Natural killer cell (primary cell): ENCODE measurements at regions not wholly inside any gene's neighbourhood (a gene's known extent, or its start where the extent isn't known, plus 50 kb on each side); places are given as distances from the start of the nearest gene placed in this dataset.
"Not testable (repeated sequence)": the region's sequence is repeated elsewhere in the genome, so short reads cannot be mapped to it uniquely, and the experiment has no call there.

Experiments used
- ATAC-seq, 3 donors: fragments of 150-1000 bp in 2 of 3; fragments of 200-7000 bp in 1 of 3; cut with Tn5 transposase; 1 replicate in 1 of 3; 2 replicates in 2 of 3; pipeline ENCODE4 v1.10.0; 2021; ENCODE audit warnings: mild to moderate bottlenecking in 2 of 3, moderate library complexity in 2 of 3
- DNase-seq, 2 donors: peaks; one replicate each; pipeline versions ENCODE4 v3.0.0 to v3.0.0-alpha.2; 2013 to 2021; ENCODE audit warnings: mixed read lengths in 1 of 2
- H3K27ac ChIP-seq: one replicate; pipeline ENCODE4 v1.5.1; 2013; ENCODE audit warnings: mild to moderate bottlenecking, low read length
- H3K27me3 ChIP-seq: one replicate; pipeline ENCODE4 v1.6.1; 2013; ENCODE audit warnings: low read length; ENCODE audit not compliant: control insufficient read depth, insufficient read depth
- H3K36me3 ChIP-seq: one replicate; pipeline ENCODE4 v1.6.1; 2013; ENCODE audit warnings: low read length; ENCODE audit not compliant: control insufficient read depth, insufficient read depth
- H3K4me1 ChIP-seq: one replicate; pipeline ENCODE4 v1.6.1; 2013; ENCODE audit warnings: low read length; ENCODE audit not compliant: control insufficient read depth, insufficient read depth
- H3K4me3 ChIP-seq: one replicate; pipeline ENCODE4 v1.5.1; 2013; ENCODE audit warnings: low read length
- H3K9me3 ChIP-seq: one replicate; pipeline ENCODE4 v1.6.1; 2013; ENCODE audit warnings: low read length; ENCODE audit not compliant: control insufficient read depth, insufficient read depth
- H3K27ac Mint-ChIP-seq, 2 donors: one replicate each; pipeline ENCODE4 v1.8.0; 2022; ENCODE audit warnings: mild to moderate bottlenecking in 2 of 2, mixed read lengths in 2 of 2, moderate library complexity in 1 of 2
- H3K27me3 Mint-ChIP-seq, 2 donors: one replicate each; pipeline ENCODE4 v1.8.0; 2022; ENCODE audit warnings: low read depth in 2 of 2, mixed read lengths in 2 of 2
- H3K36me3 Mint-ChIP-seq: one replicate; pipeline ENCODE4 v1.8.0; 2022; ENCODE audit warnings: mixed read lengths
- H3K4me1 Mint-ChIP-seq, 2 donors: one replicate each; pipeline ENCODE4 v1.8.0; 2022; ENCODE audit warnings: mixed read lengths in 2 of 2
- H3K4me3 Mint-ChIP-seq: one replicate; pipeline ENCODE4 v1.8.0; 2022; ENCODE audit warnings: mild to moderate bottlenecking, moderate library complexity, mixed read lengths
- H3K9me3 Mint-ChIP-seq, 2 donors: one replicate each; pipeline ENCODE4 v1.8.0; 2022; ENCODE audit warnings: mixed read lengths in 2 of 2
- CTCF ChIP-seq: fragments of 200-600 bp; IDR thresholded peaks from one replicate; pipeline ENCODE4 v1.8.0; 2022; ENCODE audit warnings: antibody characterized with exemption
- WGBS: methylation state at CpG from one replicate; pipeline ENCODE4 v1.1.7; 2013; ENCODE audit warnings: missing lambda C conversion rate; ENCODE audit not compliant: insufficient coverage; 5-methylcytosine and 5-hydroxymethylcytosine counted together
- intact Hi-C: fragments of 100-400 bp; cut with micrococcal nuclease; formaldehyde crosslinking; loops from one replicate; pipeline ENCODE4 v1.14.2; 2022

GRCh38 chr2:7557376-7557775, 640.2 kb downstream of the RNF144A start:
- no peak for DNase-seq
- no peaks in the 10 kb centered on the region for H3K36me3 Mint-ChIP-seq
- H3K27me3 ChIP-seq = no peaks in the 10 kb centered on the region
- H3K9me3 Mint-ChIP-seq = no peaks in the 10 kb centered on the region
- peaks cover 0 to 2% of the 10 kb centered on the region in 2 donors for H3K27me3 Mint-ChIP-seq
- no peak overlapping the region for H3K4me3 Mint-ChIP-seq
- no peaks in the 10 kb centered on the region for H3K4me1 ChIP-seq
- no peaks in the 10 kb centered on the region for H3K4me1 Mint-ChIP-seq
- TF ChIP-seq CTCF = no peak
- H3K27ac ChIP-seq = no peak overlapping the region
- no peak overlapping the region for H3K4me3 ChIP-seq
- no peaks in the 10 kb centered on the region for H3K9me3 ChIP-seq
- intact Hi-C loops = no loop called here
- H3K27ac Mint-ChIP-seq = no peak overlapping the region
- ATAC-seq = no peak
- no peaks in the 10 kb centered on the region for H3K36me3 ChIP-seq

GRCh38 chr2:7559791-7560190, 642.6 kb downstream of the RNF144A start:
- intact Hi-C loops = no loop called here
- H3K36me3 ChIP-seq = no peaks in the 10 kb centered on the region
- H3K4me3 ChIP-seq = no peak overlapping the region
- TF ChIP-seq CTCF = no peak
- Mint-ChIP-seq H3K4me1 (no peaks in the 10 kb centered on the region), H3K4me3 (no peak overlapping the region), H3K9me3 (no peaks in the 10 kb centered on the region), H3K27ac (no peak overlapping the region), H3K27me3 (no peaks in the 10 kb centered on the region), H3K36me3 (no peaks in the 10 kb centered on the region)
- H3K4me1 ChIP-seq = no peaks in the 10 kb centered on the region
- ATAC-seq = no peak
- WGBS = no CpG with 5 or more reads among the region's 1 CpG
- H3K27ac ChIP-seq = no peak overlapping the region
- no peak for DNase-seq
- H3K27me3 ChIP-seq = no peaks in the 10 kb centered on the region
- no peaks in the 10 kb centered on the region for H3K9me3 ChIP-seq

GRCh38 chr2:7566382-7566881, 649.2 kb downstream of the RNF144A start:
- 91% methylated on average over 6 of the region's 6 CpGs for WGBS
- ATAC-seq = no peak
- intact Hi-C loops = no loop called here
- H3K27ac Mint-ChIP-seq = no peak overlapping the region
- H3K9me3 ChIP-seq = no peaks in the 10 kb centered on the region
- H3K36me3 Mint-ChIP-seq = no peaks in the 10 kb centered on the region
- H3K4me1 ChIP-seq = peaks cover 7% of the 10 kb centered on the region
- H3K36me3 ChIP-seq = no peaks in the 10 kb centered on the region
- H3K4me1 Mint-ChIP-seq = no peaks in the 10 kb centered on the region
- H3K27ac ChIP-seq = no peak overlapping the region
- H3K4me3 Mint-ChIP-seq = no peak overlapping the region
- no peak for DNase-seq
- no peak overlapping the region for H3K4me3 ChIP-seq
- H3K27me3 ChIP-seq = no peaks in the 10 kb centered on the region
- no peaks in the 10 kb centered on the region for H3K9me3 Mint-ChIP-seq
- peaks cover 9 to 17% of the 10 kb centered on the region in 2 donors for H3K27me3 Mint-ChIP-seq
- TF ChIP-seq CTCF = no peak

- H3K4me1 Mint-ChIP-seq, ATAC-seq: not testable (repeated sequence)
These were observed 649.9 kb downstream of the RNF144A start for GRCh38 chr2:7567116-7567515.

More at GRCh38 chr2:7567116-7567515, 649.9 kb downstream of the RNF144A start:
- intact Hi-C loops, H3K36me3 ChIP-seq, H3K4me1 ChIP-seq, H3K9me3 Mint-ChIP-seq, H3K4me3 ChIP-seq, H3K9me3 ChIP-seq, H3K36me3 Mint-ChIP-seq, H3K27ac ChIP-seq, H3K27ac Mint-ChIP-seq, H3K4me3 Mint-ChIP-seq, H3K27me3 ChIP-seq: not testable (repeated sequence)
- H3K27me3 Mint-ChIP-seq = peaks cover 9 to 17% of the 10 kb centered on the region in 2 donors
- DNase-seq = peak in 1 of 2 donors; percentile 32
- 100% methylated on average over 1 of the region's 2 CpGs for WGBS
